Right lobe of liver (tissue), 6 donors: ENCODE measurements at regions not wholly inside any gene's neighbourhood (a gene's known extent, or its start where the extent isn't known, plus 50 kb on each side); places are given as distances from the start of the nearest gene placed in this dataset.

Experiments used
- ATAC-seq, 4 donors: fragments of 200-7000 bp; cut with Tn5 transposase; one replicate each; pipeline ENCODE4 v1.9.1; 2020; ENCODE audit warnings: mild to moderate bottlenecking in 4 of 4, moderate library complexity in 4 of 4
- DNase-seq, 3 donors: peaks; one replicate each; pipeline ENCODE4 v3.0.0-alpha.2; 2020
- H3K27ac ChIP-seq, 3 donors: fragments of 200-600 bp; one replicate each; pipeline ENCODE4 v1.8.0; 2022
- H3K27me3 ChIP-seq, 2 donors: fragments of 200-600 bp; one replicate each; pipeline ENCODE4 v1.8.0; 2022
- H3K36me3 ChIP-seq, 4 donors: fragments of 200-600 bp; sonication (generic) in 1 of 4; one replicate each; pipeline versions ENCODE4 v1.5.1 to v1.8.0; 2017 to 2022; ENCODE audit warnings: control low read depth in 1 of 4
- H3K4me1 ChIP-seq, 4 donors: fragments of 200-600 bp; sonication (generic) in 1 of 4; one replicate each; pipeline versions ENCODE4 v1.5.1 to v1.8.0; 2017 to 2022; ENCODE audit warnings: control low read depth in 1 of 4
- H3K4me3 ChIP-seq, 3 donors: fragments of 200-600 bp; one replicate each; pipeline ENCODE4 v1.8.0; 2022
- H3K9me3 ChIP-seq, 4 donors: fragments of 200-600 bp; sonication (generic) in 1 of 4; one replicate each; pipeline versions ENCODE4 v1.5.1 to v1.8.0; 2017 to 2022; ENCODE audit warnings: control low read depth in 1 of 4
- POLR2A ChIP-seq: fragments of 450-650 bp; IDR thresholded peaks from one replicate; pipeline ENCODE4 v1.6.1; 2017; ENCODE audit warnings: antibody characterized with exemption, mild to moderate bottlenecking
- WGBS: methylation state at CpG from one replicate; pipeline ENCODE4 v1.1.6; 2018; ENCODE audit warnings: low coverage, low lambda C conversion rate; ENCODE audit not compliant: insufficient coverage; ENCODE audit errors: missing lambda C conversion rate; 5-methylcytosine and 5-hydroxymethylcytosine counted together
- intact Hi-C, 2 donors: fragments of 100-400 bp; cut with DNase I; formaldehyde crosslinking; loops; one replicate each; pipeline versions ENCODE4 v1.11.2 to v1.14.1; 2022
- TF ChIP-seq, protein P1 (sequence below), 4 donors: fragments of 200-600 bp in 3 of 4; fragments of 450-650 bp in 1 of 4; IDR thresholded peaks; one replicate each; pipeline versions ENCODE4 v1.5.1 to v1.8.0; 2016 to 2022; ENCODE audit warnings: antibody characterized with exemption in 4 of 4, mild to moderate bottlenecking in 2 of 4
- donor health status: DM: no; HTN: yes; CAD: no.
- donor health status: DM: no; HTN: no; CAD: no.
- donor health status: DM: no; HTN: no; CAD: no.
- donor health status: DM: no; HTN: yes; CAD: no.
- donor health status: DM: no; HTN: yes; CAD: no.

DNA sequence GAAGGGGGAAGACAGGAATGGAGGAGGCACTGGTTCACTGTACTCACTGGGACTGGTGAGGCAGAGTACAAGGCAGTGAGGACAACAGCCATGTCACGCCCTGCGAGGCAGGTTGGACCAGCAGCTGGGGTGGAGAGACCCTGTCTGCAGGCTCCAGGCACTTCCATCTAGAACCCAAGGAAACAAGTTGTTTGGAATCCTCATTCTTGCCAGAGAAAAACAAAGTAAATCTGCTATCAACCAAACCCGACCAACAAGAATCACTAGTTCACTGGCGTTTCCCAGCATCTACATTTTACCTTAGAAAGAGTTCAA lies 98.5 kb upstream of the CDYL start:
- H3K27ac ChIP-seq, result no peak overlapping the region
- ATAC-seq (no peak), DNase-seq (no peak)
- TF ChIP-seq POLR2A, result no peak
- TF ChIP-seq, protein P1, sequence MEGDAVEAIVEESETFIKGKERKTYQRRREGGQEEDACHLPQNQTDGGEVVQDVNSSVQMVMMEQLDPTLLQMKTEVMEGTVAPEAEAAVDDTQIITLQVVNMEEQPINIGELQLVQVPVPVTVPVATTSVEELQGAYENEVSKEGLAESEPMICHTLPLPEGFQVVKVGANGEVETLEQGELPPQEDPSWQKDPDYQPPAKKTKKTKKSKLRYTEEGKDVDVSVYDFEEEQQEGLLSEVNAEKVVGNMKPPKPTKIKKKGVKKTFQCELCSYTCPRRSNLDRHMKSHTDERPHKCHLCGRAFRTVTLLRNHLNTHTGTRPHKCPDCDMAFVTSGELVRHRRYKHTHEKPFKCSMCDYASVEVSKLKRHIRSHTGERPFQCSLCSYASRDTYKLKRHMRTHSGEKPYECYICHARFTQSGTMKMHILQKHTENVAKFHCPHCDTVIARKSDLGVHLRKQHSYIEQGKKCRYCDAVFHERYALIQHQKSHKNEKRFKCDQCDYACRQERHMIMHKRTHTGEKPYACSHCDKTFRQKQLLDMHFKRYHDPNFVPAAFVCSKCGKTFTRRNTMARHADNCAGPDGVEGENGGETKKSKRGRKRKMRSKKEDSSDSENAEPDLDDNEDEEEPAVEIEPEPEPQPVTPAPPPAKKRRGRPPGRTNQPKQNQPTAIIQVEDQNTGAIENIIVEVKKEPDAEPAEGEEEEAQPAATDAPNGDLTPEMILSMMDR (IDR thresholded peaks at IDR 0.05), result no peak
- WGBS, result 75% methylated on average over 2 of the region's 4 CpGs
- no peaks in the 10 kb centered on the region for H3K4me1 ChIP-seq
- H3K36me3 ChIP-seq, result no peaks in the 10 kb centered on the region
- H3K9me3 ChIP-seq, result no peaks in the 10 kb centered on the region
- intact Hi-C loops, result no loop called here
- no peaks in the 10 kb centered on the region for H3K27me3 ChIP-seq
- H3K4me3 ChIP-seq, result no peak overlapping the region

DNA sequence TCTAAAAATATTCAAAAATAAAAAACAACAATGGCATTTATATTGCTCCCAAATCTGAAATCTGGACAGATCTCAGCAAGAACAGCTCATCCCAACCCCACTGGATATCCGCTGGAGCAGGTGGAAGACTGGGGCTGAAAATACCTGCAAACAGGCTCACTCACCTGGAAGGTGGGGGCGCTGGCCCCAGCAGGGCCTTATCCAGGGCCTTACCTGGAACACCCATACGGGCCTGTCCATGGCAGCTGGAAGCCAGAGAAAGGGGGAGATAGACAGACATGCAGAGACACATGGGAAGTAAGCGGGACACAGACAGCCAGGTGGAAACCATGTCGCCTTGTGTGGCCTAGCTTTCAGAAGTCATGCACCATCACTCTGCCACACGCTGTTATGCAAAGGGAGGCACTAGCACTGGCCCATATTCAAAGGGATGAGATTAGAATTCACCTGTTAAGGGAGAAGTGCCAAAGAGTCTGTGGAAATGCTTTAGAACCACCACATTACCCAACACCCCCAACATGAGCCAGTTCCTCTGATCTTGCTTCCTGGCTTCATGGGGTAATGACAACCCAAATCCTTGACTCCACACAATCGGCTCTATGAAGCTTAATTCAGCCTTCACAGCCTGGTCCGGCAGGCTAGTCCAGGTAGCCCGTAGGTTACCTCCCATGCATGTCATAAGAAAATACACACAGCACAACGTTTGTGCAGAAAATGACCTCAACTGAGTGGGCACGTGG lies 99.0 kb upstream of the CDYL start:
- no peaks in the 10 kb centered on the region for H3K36me3 ChIP-seq
- no peaks in the 10 kb centered on the region for H3K27me3 ChIP-seq
- no peak for DNase-seq
- WGBS, result 54% methylated on average over 6 of the region's 11 CpGs
- ATAC-seq, result no peak
- no peak overlapping the region for H3K27ac ChIP-seq
- H3K4me3 ChIP-seq, result no peak overlapping the region
- no peaks in the 10 kb centered on the region for H3K9me3 ChIP-seq
- H3K4me1 ChIP-seq, result no peaks in the 10 kb centered on the region
- intact Hi-C loops, result no loop called here
- TF ChIP-seq, protein P1 (IDR thresholded peaks at IDR 0.05), result no peak
- no peak for TF ChIP-seq POLR2A

DNA sequence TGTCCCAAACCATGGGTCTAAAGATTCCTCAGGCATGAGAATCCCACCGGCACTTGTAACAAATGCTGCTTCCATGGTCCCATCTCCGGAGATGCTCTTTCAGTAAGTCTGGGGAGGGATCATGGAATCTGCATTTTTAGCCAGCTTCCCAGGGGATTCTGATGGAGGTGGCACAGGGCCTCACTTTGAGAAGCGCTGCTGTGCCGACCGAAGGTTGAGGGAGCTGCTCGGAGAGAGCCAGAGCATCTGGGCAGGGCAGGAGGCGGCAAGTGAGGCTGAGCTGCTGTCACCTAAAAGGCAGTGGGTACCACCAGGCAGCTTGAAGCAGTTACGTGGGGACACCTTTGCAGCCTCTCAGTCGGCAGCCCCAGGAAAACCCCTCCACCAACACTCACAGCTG lies 100.2 kb upstream of the CDYL start:
- Histone ChIP-seq H3K27ac (no peak overlapping the region), H3K27me3 (no peaks in the 10 kb centered on the region), H3K9me3 (no peaks in the 10 kb centered on the region), H3K4me3 (no peak overlapping the region), H3K4me1 (no peaks in the 10 kb centered on the region), H3K36me3 (no peaks in the 10 kb centered on the region)
- intact Hi-C loops, result no loop called here
- TF ChIP-seq, protein P1 (IDR thresholded peaks at IDR 0.05), result no peak
- TF ChIP-seq POLR2A, result no peak
- ATAC-seq, result no peak
- 56% methylated on average over 1 of the region's 9 CpGs for WGBS
- DNase-seq, result no peak

DNA sequence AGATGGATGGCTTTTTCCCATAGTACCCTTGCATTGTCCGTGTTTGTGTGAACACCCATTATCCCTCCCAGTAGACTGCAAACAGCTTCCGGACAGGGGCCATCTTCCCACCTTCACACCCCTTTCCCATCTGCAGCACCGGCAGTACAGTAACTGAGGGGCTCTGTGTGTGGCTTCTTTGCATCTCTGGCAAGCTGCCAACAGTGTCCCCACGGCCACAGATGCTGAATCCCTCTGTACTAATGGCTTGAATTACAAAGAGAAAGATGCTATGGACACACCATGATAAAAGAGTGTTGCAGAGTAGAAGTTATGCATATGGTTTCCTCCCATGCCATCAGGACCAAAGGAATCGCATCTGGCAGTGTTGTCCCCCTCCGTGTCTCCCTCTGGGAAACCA lies 101.1 kb upstream of the CDYL start:
- Histone ChIP-seq H3K4me1 (no peaks in the 10 kb centered on the region), H3K36me3 (no peaks in the 10 kb centered on the region), H3K4me3 (no peak overlapping the region), H3K27me3 (no peaks in the 10 kb centered on the region), H3K27ac (no peak overlapping the region), H3K9me3 (no peaks in the 10 kb centered on the region)
- ATAC-seq (no peak), DNase-seq (no peak)
- TF ChIP-seq, protein P1 (IDR thresholded peaks at IDR 0.05), result no peak
- no peak for TF ChIP-seq POLR2A
- 53% methylated on average over 5 of the region's 6 CpGs for WGBS
- intact Hi-C loops, result no loop called here

DNA sequence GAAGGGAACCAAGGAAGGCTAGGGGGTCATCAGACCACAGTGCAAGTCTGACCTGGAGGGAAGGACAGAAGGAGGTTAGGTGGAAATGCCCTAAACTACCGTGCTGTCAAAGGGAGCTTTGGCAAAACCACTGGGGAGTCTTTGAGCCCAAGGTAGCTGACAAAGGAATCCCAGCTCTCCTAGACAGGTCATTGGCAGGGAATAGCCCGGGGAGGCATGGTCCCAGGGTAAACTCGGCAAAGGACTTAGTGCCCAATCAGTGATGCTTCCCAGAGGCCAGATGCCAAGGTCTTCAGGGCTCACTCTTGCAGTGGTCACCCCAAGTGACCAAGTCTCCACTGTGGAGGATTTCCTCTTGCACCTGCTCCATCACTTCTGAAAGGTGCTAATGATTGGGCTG lies 102.3 kb upstream of the CDYL start:
- Histone ChIP-seq H3K27ac (no peak overlapping the region), H3K4me1 (no peaks in the 10 kb centered on the region), H3K9me3 (no peaks in the 10 kb centered on the region), H3K36me3 (no peaks in the 10 kb centered on the region), H3K27me3 (no peaks in the 10 kb centered on the region), H3K4me3 (no peak overlapping the region)
- DNase-seq (no peak), ATAC-seq (no peak)
- intact Hi-C loops, result no loop called here
- 11% methylated on average over 1 of the region's 3 CpGs for WGBS
- TF ChIP-seq POLR2A, result no peak
- TF ChIP-seq, protein P1 (IDR thresholded peaks at IDR 0.05), result no peak
